Small intestine (tissue), 7 donors: ENCODE measurements at regions not wholly inside any gene's neighbourhood (a gene's known extent, or its start where the extent isn't known, plus 50 kb on each side); places are given as distances from the start of the nearest gene placed in this dataset.

Experiments
- DNase-seq, 2 donors: peaks; one replicate each; pipeline versions ENCODE4 v3.0.0 to v3.0.0-alpha.2; 2013
- FAIRE-seq: peaks from 2 replicates; lab custom pipeline; 2012; peaks lifted over from hg19 to GRCh38; lab: Jason Lieb, UNC
- H3K27ac ChIP-seq, 3 donors: one replicate each; pipeline ENCODE4 v1.5.1; 2013; ENCODE audit warnings: low read length in 2 of 3, mild to moderate bottlenecking in 2 of 3, control low read depth in 1 of 3, inconsistent platforms in 1 of 3, low read depth in 1 of 3, moderate library complexity in 1 of 3
- H3K27me3 ChIP-seq, 3 donors: one replicate each; pipeline ENCODE4 v1.6.1; 2013; ENCODE audit warnings: low read length in 3 of 3, inconsistent platforms in 1 of 3; ENCODE audit not compliant: control insufficient read depth in 3 of 3, insufficient read depth in 3 of 3
- H3K36me3 ChIP-seq, 3 donors: one replicate each; pipeline ENCODE4 v1.6.1; 2013; ENCODE audit warnings: low read length in 3 of 3, inconsistent platforms in 1 of 3, low read depth in 1 of 3, mild to moderate bottlenecking in 1 of 3, moderate library complexity in 1 of 3; ENCODE audit not compliant: control insufficient read depth in 3 of 3, insufficient read depth in 2 of 3
- H3K4me1 ChIP-seq, 3 donors: one replicate each; pipeline ENCODE4 v1.6.1; 2013; ENCODE audit warnings: low read length in 2 of 3, inconsistent platforms in 1 of 3, low read depth in 1 of 3, mild to moderate bottlenecking in 1 of 3, moderate library complexity in 1 of 3; ENCODE audit not compliant: control insufficient read depth in 3 of 3, insufficient read depth in 2 of 3
- H3K4me3 ChIP-seq, 3 donors: one replicate each; pipeline ENCODE4 v1.5.1; 2013; ENCODE audit warnings: low read length in 3 of 3, control low read depth in 1 of 3, inconsistent platforms in 1 of 3, low read depth in 1 of 3, mild to moderate bottlenecking in 1 of 3, moderate library complexity in 1 of 3
- H3K9me3 ChIP-seq, 2 donors: one replicate each; pipeline ENCODE4 v1.6.1; 2013; ENCODE audit warnings: low read depth in 1 of 2, low read length in 1 of 2; ENCODE audit not compliant: control insufficient read depth in 2 of 2, insufficient read depth in 1 of 2
- WGBS, 3 donors: extraction: QIAGEN DNeasy Blood & Tissue Kit; methylation state at CpG; one replicate each; pipeline ENCODE4 v1.1.7; 2013; 5-methylcytosine and 5-hydroxymethylcytosine counted together
- donor health status: healthy with polysubstance abuse.
- donor health status: control.
- donor health status: control.
- donor health status: Bipolar disorder and iron deficiency.
- donor health status: healthy.

GRCh38 chr16:8355675-8356074 lies 234.6 kb downstream of the TMEM114 start:
- FAIRE-seq = no peak

GRCh38 chr16:8346294-8346693 lies 244.0 kb downstream of the TMEM114 start:
- DNase-seq = peak in 1 of 2 donors; percentile 25
- WGBS, 3 donors = 37 to 52% (median 39%) methylated on average over 3 of the region's 3 CpGs
- no peak overlapping the region for H3K27ac ChIP-seq
- H3K27me3 ChIP-seq = no peaks in the 10 kb centered on the region
- no peaks in the 10 kb centered on the region for H3K4me1 ChIP-seq
- H3K36me3 ChIP-seq = no peaks in the 10 kb centered on the region
- no peak overlapping the region for H3K4me3 ChIP-seq
- FAIRE-seq = no peak
- no peaks in the 10 kb centered on the region for H3K9me3 ChIP-seq

More at GRCh38 chr16:8355675-8356074, 234.6 kb downstream of the TMEM114 start:
- H3K27me3 ChIP-seq = no peaks in the 10 kb centered on the region
- no peaks in the 10 kb centered on the region for H3K36me3 ChIP-seq
- H3K27ac ChIP-seq = no peak overlapping the region
- no peak overlapping the region for H3K4me3 ChIP-seq
- H3K4me1 ChIP-seq = no peaks in the 10 kb centered on the region
- WGBS, 3 donors = 27 to 40% (median 38%) methylated on average over 5 of the region's 5 CpGs
- H3K9me3 ChIP-seq = no peaks in the 10 kb centered on the region
- DNase-seq = no peak

- no peaks in the 10 kb centered on the region for H3K9me3 ChIP-seq
- no peak overlapping the region for H3K4me3 ChIP-seq
- no peaks in the 10 kb centered on the region for H3K36me3 ChIP-seq
- H3K4me1 ChIP-seq = no peaks in the 10 kb centered on the region
- peaks cover 0 to under 1% (median 0%) of the 10 kb centered on the region in 3 donors for H3K27me3 ChIP-seq
- FAIRE-seq (no peak), DNase-seq (no peak)
- no peak overlapping the region for H3K27ac ChIP-seq
- WGBS, 3 donors = 77 to 82% (median 77%) methylated on average over 4 of the region's 4 CpGs
Observed at GRCh38 chr16:8342276-8342675, 248.0 kb downstream of the TMEM114 start.

GRCh38 chr16:8330761-8331160 lies 259.6 kb downstream of the TMEM114 start:
- Histone ChIP-seq H3K36me3 (no peaks in the 10 kb centered on the region), H3K4me3 (no peak overlapping the region), H3K27me3 (no peaks in the 10 kb centered on the region), H3K4me1 (no peaks in the 10 kb centered on the region), H3K27ac (no peak overlapping the region), H3K9me3 (no peaks in the 10 kb centered on the region)
- DNase-seq (no peak), FAIRE-seq (no peak)
- WGBS, 3 donors = 79 to 84% (median 81%) methylated on average over 5 of the region's 5 CpGs

- H3K4me3 ChIP-seq = no peak overlapping the region
- no peaks in the 10 kb centered on the region for H3K4me1 ChIP-seq
- FAIRE-seq = no peak
- H3K9me3 ChIP-seq = no peaks in the 10 kb centered on the region
- 79 to 81% (median 79%) methylated on average over 9 of the region's 9 CpGs for WGBS, 3 donors
- no peak overlapping the region for H3K27ac ChIP-seq
- H3K36me3 ChIP-seq = no peaks in the 10 kb centered on the region
- no peak for DNase-seq
- no peaks in the 10 kb centered on the region for H3K27me3 ChIP-seq
Observed at GRCh38 chr16:8326232-8326631, 264.1 kb downstream of the TMEM114 start.

GRCh38 chr16:8323153-8323552 lies 267.2 kb downstream of the TMEM114 start:
- Histone ChIP-seq H3K27me3 (no peaks in the 10 kb centered on the region), H3K9me3 (no peaks in the 10 kb centered on the region), H3K4me3 (no peak overlapping the region), H3K36me3 (no peaks in the 10 kb centered on the region), H3K4me1 (no peaks in the 10 kb centered on the region), H3K27ac (no peak overlapping the region)
- FAIRE-seq (no peak), DNase-seq (no peak)
- WGBS, 3 donors = 87 to 98% (median 97%) methylated on average over 2 of the region's 2 CpGs

GRCh38 chr16:8320131-8320530 lies 270.2 kb downstream of the TMEM114 start:
- FAIRE-seq = no peak
- WGBS, 3 donors = 72 to 85% (median 85%) methylated on average over 5 of the region's 5 CpGs

DNA sequence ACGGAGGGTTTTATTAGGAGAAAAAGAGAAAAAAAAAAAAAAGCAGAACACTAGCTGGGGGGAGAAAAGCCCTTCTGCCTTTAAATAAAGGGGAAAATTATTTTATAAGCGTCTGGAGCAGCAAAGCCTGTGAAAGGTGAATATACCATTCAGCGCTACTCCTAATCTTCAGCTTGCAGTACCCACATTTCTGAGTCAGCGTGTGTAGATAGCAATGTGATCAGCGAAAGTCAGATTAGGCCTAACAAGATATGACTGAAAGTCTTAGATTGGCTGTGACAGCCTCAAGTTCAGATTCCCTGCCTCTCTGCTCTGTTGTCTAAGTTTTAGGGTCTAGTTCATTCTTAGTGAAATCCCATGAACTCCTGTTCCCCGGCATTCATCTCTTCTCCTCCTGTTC lies 279.5 kb downstream of the TMEM114 start:
- H3K36me3 ChIP-seq = no peaks in the 10 kb centered on the region
- FAIRE-seq (no peak), DNase-seq (no peak)
- 53 to 68% (median 64%) methylated on average over 6 of the region's 6 CpGs for WGBS, 3 donors
- H3K27me3 ChIP-seq = no peaks in the 10 kb centered on the region
- H3K4me1 ChIP-seq = no peaks in the 10 kb centered on the region
- H3K27ac ChIP-seq = no peak overlapping the region
- no peak overlapping the region for H3K4me3 ChIP-seq
- H3K9me3 ChIP-seq = no peaks in the 10 kb centered on the region

More at GRCh38 chr16:8320131-8320530, 270.2 kb downstream of the TMEM114 start:
- Histone ChIP-seq H3K4me1 (no peaks in the 10 kb centered on the region), H3K9me3 (no peaks in the 10 kb centered on the region), H3K36me3 (no peaks in the 10 kb centered on the region), H3K27ac (no peak overlapping the region), H3K4me3 (no peak overlapping the region), H3K27me3 (no peaks in the 10 kb centered on the region)
- DNase-seq = no peak

DNA sequence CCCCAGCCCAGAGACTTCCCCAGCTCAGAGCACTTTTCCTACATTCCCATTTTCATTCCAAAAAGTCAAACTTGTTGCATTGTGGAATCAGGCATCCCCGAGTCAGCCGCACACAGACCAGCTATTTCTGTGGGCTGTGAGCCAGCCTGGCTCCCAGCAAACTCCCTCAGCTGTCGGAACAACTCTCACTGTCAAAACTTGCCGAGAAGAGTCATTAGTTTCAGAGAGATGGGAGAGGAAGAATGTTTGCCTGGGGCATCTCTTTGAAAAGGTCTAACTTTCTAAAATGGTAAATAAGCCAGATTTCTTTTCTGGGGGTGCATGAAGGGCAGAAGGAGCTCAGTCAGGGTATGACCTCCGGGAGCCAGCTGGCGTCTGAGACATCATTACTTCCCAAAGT lies 280.0 kb downstream of the TMEM114 start:
- Histone ChIP-seq H3K4me3 (no peak overlapping the region), H3K9me3 (no peaks in the 10 kb centered on the region), H3K4me1 (no peaks in the 10 kb centered on the region), H3K27ac (no peak overlapping the region), H3K27me3 (no peaks in the 10 kb centered on the region), H3K36me3 (no peaks in the 10 kb centered on the region)
- FAIRE-seq = no peak
- 50 to 58% (median 54%) methylated on average over 6 of the region's 6 CpGs for WGBS, 3 donors
- DNase-seq = no peak
